Activated CD4-positive, alpha-beta T cell treated with anti-CD3 and anti-CD28 coated beads, Interleukin-2, amount 10 ng/mL, durations not matched to agents 7 days and 5 days (primary cell): ENCODE measurements at regions not wholly inside any gene's neighbourhood (a gene's known extent, or its start where the extent isn't known, plus 50 kb on each side); places are given as distances from the start of the nearest gene placed in this dataset.
"Not testable (repeated sequence)": the region's sequence is repeated elsewhere in the genome, so short reads cannot be mapped to it uniquely, and the experiment has no call there.

ENCODE experiments used
- CTCF ChIA-PET: fragments of 350-600 bp; sonication (Branson Sonifier 250); formaldehyde crosslinking; loops from one replicate; lab custom pipeline; 2021; ENCODE audit warnings: antibody characterized with exemption; lab: Charles Lee
- POLR2A ChIA-PET: fragments of 350-600 bp; sonication (Branson Sonifier 250); formaldehyde crosslinking; loops from one replicate; lab custom pipeline; 2021; ENCODE audit warnings: antibody characterized with exemption; lab: Charles Lee
- DNase-seq: peaks from one replicate; pipeline ENCODE4 v3.0.0-alpha.2; 2020
- H3K27ac Mint-ChIP-seq: one replicate; pipeline ENCODE4 v1.8.0; 2021; ENCODE audit warnings: mild to moderate bottlenecking, moderate library complexity, mixed read lengths
- H3K27me3 Mint-ChIP-seq: one replicate; pipeline ENCODE4 v1.8.0; 2021; ENCODE audit warnings: mixed read lengths
- H3K36me3 Mint-ChIP-seq: one replicate; pipeline ENCODE4 v1.8.0; 2021; ENCODE audit warnings: low read depth, mixed read lengths
- H3K4me1 Mint-ChIP-seq: one replicate; pipeline ENCODE4 v1.8.0; 2021; ENCODE audit warnings: mixed read lengths
- H3K4me3 Mint-ChIP-seq: one replicate; pipeline ENCODE4 v1.8.0; 2021; ENCODE audit warnings: mild to moderate bottlenecking, moderate library complexity, mixed read lengths
- H3K9me3 Mint-ChIP-seq: one replicate; pipeline ENCODE4 v1.8.0; 2021; ENCODE audit warnings: mixed read lengths

GRCh38 chr18:39225373-39225772 lies 1659.8 kb upstream of the CELF4 start:
- H3K4me1 Mint-ChIP-seq, result no peaks in the 10 kb centered on the region
- no peak overlapping the region for H3K27ac Mint-ChIP-seq
- POLR2A ChIA-PET, result no interaction called here
- no peaks in the 10 kb centered on the region for H3K27me3 Mint-ChIP-seq
- peaks cover 2% of the 10 kb centered on the region for H3K9me3 Mint-ChIP-seq
- no peak overlapping the region for H3K4me3 Mint-ChIP-seq
- CTCF ChIA-PET, result interaction anchor here (0.7 kb wide), 1 partner anchor 21 kb away, joined by 3 read pairs; no protein-coding TSS in a partner anchor
- no peaks in the 10 kb centered on the region for H3K36me3 Mint-ChIP-seq
- DNase-seq, result no peak

GRCh38 chr18:39223283-39223682 lies 1657.7 kb upstream of the CELF4 start:
- POLR2A ChIA-PET, result no interaction called here
- H3K27me3 Mint-ChIP-seq, result no peaks in the 10 kb centered on the region

GRCh38 chr18:39215920-39216319 lies 1650.3 kb upstream of the CELF4 start:
- no peak overlapping the region for H3K4me3 Mint-ChIP-seq
- ChIA-PET POLR2A (no interaction called here), CTCF (no interaction called here)
- DNase-seq, result no peak
- H3K36me3 Mint-ChIP-seq, result no peaks in the 10 kb centered on the region
- peaks cover 9% of the 10 kb centered on the region for H3K9me3 Mint-ChIP-seq
- no peaks in the 10 kb centered on the region for H3K4me1 Mint-ChIP-seq
- H3K27ac Mint-ChIP-seq, result no peak overlapping the region
- H3K27me3 Mint-ChIP-seq, result no peaks in the 10 kb centered on the region

More at GRCh38 chr18:39223283-39223682, 1657.7 kb upstream of the CELF4 start:
- Mint-ChIP-seq H3K9me3 (peaks cover 2% of the 10 kb centered on the region), H3K36me3 (no peaks in the 10 kb centered on the region), H3K27ac (no peak overlapping the region), H3K4me1 (no peaks in the 10 kb centered on the region), H3K4me3 (no peak overlapping the region)
- CTCF ChIA-PET, result no interaction called here
- DNase-seq, result no peak

- POLR2A ChIA-PET, result no interaction called here
- CTCF ChIA-PET, result interaction anchor here (0.6 to 0.7 kb wide), 2 partner anchors 8 to 240 kb away, joined by 3 read pairs; no protein-coding TSS in a partner anchor
- Mint-ChIP-seq H3K36me3 (no peaks in the 10 kb centered on the region), H3K27ac (no peak overlapping the region), H3K4me1 (no peaks in the 10 kb centered on the region), H3K4me3 (no peak overlapping the region), H3K9me3 (peaks cover 9% of the 10 kb centered on the region), H3K27me3 (no peaks in the 10 kb centered on the region)
- no peak for DNase-seq
These were observed 1645.9 kb upstream of the CELF4 start for GRCh38 chr18:39211461-39211860.

- H3K4me3 Mint-ChIP-seq, result no peak overlapping the region
- H3K27ac Mint-ChIP-seq, result no peak overlapping the region
- H3K4me1 Mint-ChIP-seq, result no peaks in the 10 kb centered on the region
- DNase-seq, result no peak
- H3K36me3 Mint-ChIP-seq, result no peaks in the 10 kb centered on the region
- POLR2A ChIA-PET, result no interaction called here
- no peaks in the 10 kb centered on the region for H3K27me3 Mint-ChIP-seq
- H3K9me3 Mint-ChIP-seq, result peaks cover 9% of the 10 kb centered on the region
- CTCF ChIA-PET, result no interaction called here
These were observed 1643.6 kb upstream of the CELF4 start for GRCh38 chr18:39209173-39209572.

- H3K4me1 Mint-ChIP-seq, result no peaks in the 10 kb centered on the region
- no peaks in the 10 kb centered on the region for H3K27me3 Mint-ChIP-seq
- no peak overlapping the region for H3K27ac Mint-ChIP-seq
- ChIA-PET POLR2A (no interaction called here), CTCF (no interaction called here)
- no peak for DNase-seq
- H3K4me3 Mint-ChIP-seq, result no peak overlapping the region
- H3K9me3 Mint-ChIP-seq, result peaks cover 9% of the 10 kb centered on the region
- H3K36me3 Mint-ChIP-seq, result no peaks in the 10 kb centered on the region
These were observed 1643.1 kb upstream of the CELF4 start for GRCh38 chr18:39208729-39209128.

- H3K27ac Mint-ChIP-seq, result no peak overlapping the region
- H3K4me3 Mint-ChIP-seq, result no peak overlapping the region
- no peak for DNase-seq
- H3K4me1 Mint-ChIP-seq, result no peaks in the 10 kb centered on the region
- ChIA-PET CTCF (no interaction called here), POLR2A (no interaction called here)
- H3K27me3 Mint-ChIP-seq, result no peaks in the 10 kb centered on the region
- H3K36me3 Mint-ChIP-seq, result no peaks in the 10 kb centered on the region
- H3K9me3 Mint-ChIP-seq, result peaks cover 9% of the 10 kb centered on the region
These were observed 1642.6 kb upstream of the CELF4 start for GRCh38 chr18:39208190-39208589.

- H3K4me3 Mint-ChIP-seq, H3K27me3 Mint-ChIP-seq, CTCF ChIA-PET, H3K4me1 Mint-ChIP-seq, H3K9me3 Mint-ChIP-seq, POLR2A ChIA-PET, H3K27ac Mint-ChIP-seq, DNase-seq, H3K36me3 Mint-ChIP-seq: not testable (repeated sequence)
These were observed 1641.0 kb upstream of the CELF4 start for GRCh38 chr18:39206398-39207103.

- no peaks in the 10 kb centered on the region for H3K27me3 Mint-ChIP-seq
- ChIA-PET CTCF (no interaction called here), POLR2A (no interaction called here)
- H3K9me3 Mint-ChIP-seq, result peaks cover 2% of the 10 kb centered on the region
- no peaks in the 10 kb centered on the region for H3K36me3 Mint-ChIP-seq
- H3K4me3 Mint-ChIP-seq, result no peak overlapping the region
- DNase-seq, result no peak
- no peaks in the 10 kb centered on the region for H3K4me1 Mint-ChIP-seq
- H3K27ac Mint-ChIP-seq, result no peak overlapping the region
These were observed 1640.1 kb upstream of the CELF4 start for GRCh38 chr18:39205565-39206195.

- H3K4me3 Mint-ChIP-seq, result no peak overlapping the region
- H3K4me1 Mint-ChIP-seq, result no peaks in the 10 kb centered on the region
- H3K27ac Mint-ChIP-seq, result no peak overlapping the region
- ChIA-PET POLR2A (no interaction called here), CTCF (interaction anchor here (0.7 kb wide), 1 partner anchor 10 kb away, joined by 3 read pairs; no protein-coding TSS in a partner anchor)
- DNase-seq, result no peak
- no peaks in the 10 kb centered on the region for H3K27me3 Mint-ChIP-seq
- H3K36me3 Mint-ChIP-seq, result no peaks in the 10 kb centered on the region
- H3K9me3 Mint-ChIP-seq, result peaks cover 2% of the 10 kb centered on the region
These were observed 1634.6 kb upstream of the CELF4 start for GRCh38 chr18:39200153-39200552.

- H3K27me3 Mint-ChIP-seq, result no peaks in the 10 kb centered on the region
- no peaks in the 10 kb centered on the region for H3K36me3 Mint-ChIP-seq
- H3K9me3 Mint-ChIP-seq, result peaks cover 2% of the 10 kb centered on the region
- ChIA-PET CTCF (interaction anchor here (0.7 kb wide), 2 partner anchors 9 to 1948 kb away, joined by 3 read pairs; no protein-coding TSS in a partner anchor), POLR2A (no interaction called here)
- no peaks in the 10 kb centered on the region for H3K4me1 Mint-ChIP-seq
- no peak overlapping the region for H3K27ac Mint-ChIP-seq
- no peak for DNase-seq
- no peak overlapping the region for H3K4me3 Mint-ChIP-seq
These were observed 1633.7 kb upstream of the CELF4 start for GRCh38 chr18:39199231-39199855.

GRCh38 chr18:39198376-39198775 lies 1632.8 kb upstream of the CELF4 start:
- CTCF ChIA-PET, result no interaction called here
- Mint-ChIP-seq H3K4me3 (no peak overlapping the region), H3K36me3 (no peaks in the 10 kb centered on the region), H3K27me3 (no peaks in the 10 kb centered on the region), H3K9me3 (peaks cover 2% of the 10 kb centered on the region), H3K27ac (no peak overlapping the region), H3K4me1 (no peaks in the 10 kb centered on the region)
- POLR2A ChIA-PET, result no interaction called here
- DNase-seq, result no peak

GRCh38 chr18:39191931-39192330 lies 1626.3 kb upstream of the CELF4 start:
- H3K4me3 Mint-ChIP-seq, result no peak overlapping the region

More at GRCh38 chr18:39191931-39192330, 1626.3 kb upstream of the CELF4 start:
- Mint-ChIP-seq H3K27me3 (no peaks in the 10 kb centered on the region), H3K36me3 (no peaks in the 10 kb centered on the region), H3K4me1 (no peaks in the 10 kb centered on the region), H3K27ac (no peak overlapping the region), H3K9me3 (no peaks in the 10 kb centered on the region)
- DNase-seq, result no peak
- POLR2A ChIA-PET, result no interaction called here
- CTCF ChIA-PET, result no interaction called here
